HUES64 (cell line): ENCODE measurements at regions not wholly inside any gene's neighbourhood (a gene's known extent, or its start where the extent isn't known, plus 50 kb on each side); places are given as distances from the start of the nearest gene placed in this dataset.
"Not testable (repeated sequence)": the region's sequence is repeated elsewhere in the genome, so short reads cannot be mapped to it uniquely, and the experiment has no call there.

Source experiments
- H3K27ac ChIP-seq: 2 replicates; pipeline ENCODE4 v1.7.0; 2013; ENCODE audit warnings: low read depth, low read length, inconsistent platforms
- H3K27me3 ChIP-seq: 2 replicates; pipeline ENCODE4 v1.6.1; 2013; ENCODE audit warnings: mild to moderate bottlenecking, low read length; ENCODE audit not compliant: insufficient read depth
- H3K36me3 ChIP-seq: 2 replicates; pipeline ENCODE4 v1.6.1; 2013; ENCODE audit warnings: mild to moderate bottlenecking, low read length; ENCODE audit not compliant: insufficient read depth
- H3K4me1 ChIP-seq: 2 replicates; pipeline ENCODE4 v1.6.1; 2013; ENCODE audit warnings: mild to moderate bottlenecking, low read length, moderate library complexity; ENCODE audit not compliant: insufficient read depth
- H3K4me3 ChIP-seq: 2 replicates; pipeline ENCODE4 v1.5.1; 2013; ENCODE audit warnings: mild to moderate bottlenecking, low read length, moderate library complexity
- H3K9ac ChIP-seq: 2 replicates; pipeline ENCODE4 v1.6.1; 2013; ENCODE audit warnings: mild to moderate bottlenecking, low read depth, low read length
- H3K9me3 ChIP-seq: 2 replicates; pipeline ENCODE4 v1.6.1; 2013; ENCODE audit warnings: low read depth, low read length; ENCODE audit not compliant: insufficient read depth
- WGBS: fragments of 150-250, 120-280 bp; methylation state at CpG from one replicate; pipeline ENCODE4 v1.1.7; 2013; ENCODE audit warnings: missing lambda C conversion rate; 5-methylcytosine and 5-hydroxymethylcytosine counted together

GRCh38 chr1:65527707-65528503 is 107.4 kb downstream of the LEPR start:
- H3K9ac ChIP-seq: no peak overlapping the region
- peaks cover 4% of the 10 kb centered on the region; the same call in 1 of the 2 replicates for H3K4me1 ChIP-seq
- peaks cover 5% of the 10 kb centered on the region; the same call in 1 of the 2 replicates for H3K9me3 ChIP-seq
- WGBS: 85% methylated on average over 5 of the region's 5 CpGs
- H3K27ac ChIP-seq: no peak overlapping the region
- no peak overlapping the region for H3K4me3 ChIP-seq
- peaks cover 45% of the 10 kb centered on the region for H3K27me3 ChIP-seq
- H3K36me3 ChIP-seq: no peaks in the 10 kb centered on the region

DNA sequence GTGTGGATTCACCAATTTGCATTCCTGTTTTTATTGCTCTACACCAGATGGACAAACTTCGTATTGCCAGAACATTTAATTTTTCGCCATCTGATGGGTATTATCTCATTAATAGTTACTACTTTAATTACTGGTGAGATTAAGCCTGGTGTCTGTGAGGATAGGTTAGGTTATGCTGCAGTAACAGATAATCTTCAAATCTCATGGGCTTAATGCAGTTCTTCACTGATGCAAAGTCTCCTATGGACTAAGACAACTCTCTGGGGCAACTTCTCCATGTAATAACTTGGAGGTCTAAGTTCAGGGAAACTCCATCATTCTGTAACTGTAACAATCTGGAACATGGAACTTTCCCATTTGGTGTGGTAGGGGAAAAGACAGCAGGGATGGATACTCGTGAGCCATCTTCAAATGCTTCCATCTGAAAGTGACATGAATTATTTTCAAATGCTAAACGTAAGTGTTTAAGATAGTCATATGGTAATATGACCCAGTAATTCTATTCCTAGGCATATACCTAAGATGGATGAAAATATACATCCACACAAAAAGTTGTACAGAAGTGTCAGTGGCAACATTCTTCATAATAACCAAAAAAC is 111.6 kb downstream of the LEPR start:
- Histone ChIP-seq H3K27ac (no peak overlapping the region), H3K27me3 (peaks cover 9% of the 10 kb centered on the region), H3K36me3 (no peaks in the 10 kb centered on the region), H3K9ac (no peak overlapping the region), H3K9me3 (peaks cover 12% of the 10 kb centered on the region; the same call in 1 of the 2 replicates), H3K4me3 (no peak overlapping the region), H3K4me1 (no peaks in the 10 kb centered on the region)
- 92% methylated on average over 2 of the region's 4 CpGs for WGBS

DNA sequence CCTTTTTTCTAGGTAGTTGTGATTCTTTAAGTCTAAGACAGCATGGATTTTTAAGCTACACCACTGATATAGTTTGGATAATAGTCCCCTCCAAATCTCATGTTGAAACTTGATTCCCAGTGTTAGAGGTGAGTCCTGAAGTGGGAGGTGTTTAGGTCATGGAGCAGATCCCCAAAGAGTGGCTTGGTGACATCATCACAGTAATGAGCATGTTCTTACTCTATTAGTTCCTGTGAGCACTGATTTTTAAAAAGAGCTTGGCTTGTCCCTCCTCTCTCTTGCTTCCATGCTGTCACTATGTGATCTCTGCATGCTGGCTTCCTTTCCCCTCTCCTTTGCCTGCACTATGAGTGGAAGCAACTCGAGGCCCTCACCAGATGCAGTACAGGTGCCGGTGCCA is 115.5 kb downstream of the LEPR start:
- Histone ChIP-seq H3K9me3 (peaks cover 12% of the 10 kb centered on the region; the same call in 1 of the 2 replicates), H3K36me3 (no peaks in the 10 kb centered on the region), H3K4me1 (no peaks in the 10 kb centered on the region), H3K27ac (no peak overlapping the region), H3K27me3 (no peaks in the 10 kb centered on the region), H3K4me3 (no peak overlapping the region), H3K9ac (no peak overlapping the region)
- WGBS: 89% methylated on average over 2 of the region's 2 CpGs

GRCh38 chr1:65538086-65538485 is 117.6 kb downstream of the LEPR start:
- Histone ChIP-seq H3K27ac (no peak overlapping the region), H3K27me3 (no peaks in the 10 kb centered on the region), H3K9me3 (peaks cover 7% of the 10 kb centered on the region; the same call in 1 of the 2 replicates), H3K4me1 (no peaks in the 10 kb centered on the region), H3K9ac (no peak overlapping the region), H3K4me3 (no peak overlapping the region), H3K36me3 (no peaks in the 10 kb centered on the region)
- WGBS: no CpG with 5 or more reads among the region's 2 CpGs

- H3K9me3 ChIP-seq: 0 out of 2 replicates have a peak, but pooled peaks cover 3% of the 10 kb centered on the region
- H3K27ac ChIP-seq: no peak overlapping the region
- H3K4me3 ChIP-seq: no peak overlapping the region
- no peaks in the 10 kb centered on the region for H3K36me3 ChIP-seq
- WGBS: 100% methylated on average over 1 of the region's 1 CpG
- H3K9ac ChIP-seq: no peak overlapping the region
- no peaks in the 10 kb centered on the region for H3K27me3 ChIP-seq
- no peaks in the 10 kb centered on the region for H3K4me1 ChIP-seq
These were observed 118.2 kb downstream of the LEPR start for GRCh38 chr1:65538664-65539063.

GRCh38 chr1:65539266-65540131 is 119.0 kb downstream of the LEPR start:
- Histone ChIP-seq H3K4me1 (no peaks in the 10 kb centered on the region), H3K27me3 (no peaks in the 10 kb centered on the region), H3K9ac (no peak overlapping the region), H3K36me3 (no peaks in the 10 kb centered on the region), H3K9me3 (no peaks in the 10 kb centered on the region), H3K4me3 (no peak overlapping the region), H3K27ac (no peak overlapping the region)
- WGBS: 95% methylated on average over 4 of the region's 5 CpGs

DNA sequence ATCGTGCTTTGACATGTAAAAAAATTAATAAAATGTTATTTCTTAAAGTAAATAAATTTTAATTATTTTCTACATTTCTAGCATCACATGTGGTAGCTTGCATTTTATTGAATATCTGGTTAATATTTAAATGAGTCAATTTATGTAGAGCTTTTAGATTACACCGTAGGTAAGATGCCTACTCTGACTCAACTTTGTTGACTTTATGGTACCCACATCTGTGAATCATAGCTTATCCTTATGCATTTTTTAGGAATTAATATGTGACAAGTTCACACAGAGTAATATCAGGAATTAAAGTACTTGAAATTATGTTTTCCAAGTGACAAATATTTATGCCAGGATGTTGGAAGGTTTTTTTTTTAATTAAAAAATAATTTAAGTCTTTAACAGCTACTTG is 120.7 kb downstream of the LEPR start:
- Histone ChIP-seq H3K9ac (no peak overlapping the region), H3K4me3 (no peak overlapping the region), H3K9me3 (no peaks in the 10 kb centered on the region), H3K27ac (no peak overlapping the region), H3K27me3 (no peaks in the 10 kb centered on the region), H3K4me1 (no peaks in the 10 kb centered on the region), H3K36me3 (no peaks in the 10 kb centered on the region)
- WGBS: 100% methylated on average over 1 of the region's 2 CpGs

- Histone ChIP-seq H3K27ac (no peak overlapping the region), H3K9ac (no peak overlapping the region), H3K9me3 (no peaks in the 10 kb centered on the region), H3K36me3 (no peaks in the 10 kb centered on the region), H3K4me3 (no peak overlapping the region), H3K4me1 (no peaks in the 10 kb centered on the region), H3K27me3 (no peaks in the 10 kb centered on the region)
These were observed 121.4 kb downstream of the LEPR start for GRCh38 chr1:65541865-65542264.

- not testable (repeated sequence) for H3K27ac ChIP-seq, H3K9ac ChIP-seq, H3K4me1 ChIP-seq, H3K36me3 ChIP-seq, H3K4me3 ChIP-seq, H3K27me3 ChIP-seq, H3K9me3 ChIP-seq
- 100% methylated on average over 1 of the region's 1 CpG for WGBS
These were observed 122.1 kb downstream of the LEPR start for GRCh38 chr1:65542592-65542991.

GRCh38 chr1:65550306-65551010 is 130.0 kb downstream of the LEPR start:
- not testable (repeated sequence) for H3K27ac ChIP-seq, H3K9ac ChIP-seq, H3K9me3 ChIP-seq, H3K4me1 ChIP-seq, H3K36me3 ChIP-seq, H3K27me3 ChIP-seq
- WGBS: 63% methylated on average over 25 of the region's 25 CpGs
- peak overlapping the region; percentile 60 for H3K4me3 ChIP-seq
